ENCODE measurements at regions not wholly inside any gene's neighbourhood (a gene's known extent, or its start where the extent isn't known, plus 50 kb on each side); places are given as distances from the start of the nearest gene placed in this dataset.

GRCh38 chr12:111291357-111291756 lies 77.5 kb downstream of the PHETA1 start:
- no peaks in the 10 kb centered on the region for H3K27me3 Mint-ChIP-seq
- no peaks in the 10 kb centered on the region for H3K36me3 Mint-ChIP-seq
- no peak overlapping the region for H3K4me3 Mint-ChIP-seq
- H3K27ac Mint-ChIP-seq = no peak overlapping the region
- TF ChIP-seq CTCF (conservative IDR thresholded peaks at IDR 0.05) = no peak
- H3K9me3 Mint-ChIP-seq = no peaks in the 10 kb centered on the region
- no peak for DNase-seq (ENCODE audit: extremely low spot score, unreplicated experiment)
- H3K4me1 Mint-ChIP-seq (ENCODE audit: unreplicated experiment) = peaks cover 3% of the 10 kb centered on the region

GRCh38 chr12:111288771-111289170 lies 80.1 kb downstream of the PHETA1 start:
- Mint-ChIP-seq H3K4me3 (no peak overlapping the region), H3K9me3 (no peaks in the 10 kb centered on the region), H3K27me3 (peaks cover 3% of the 10 kb centered on the region), H3K27ac (no peak overlapping the region), H3K36me3 (no peaks in the 10 kb centered on the region), H3K4me1 (ENCODE audit: unreplicated experiment) (no peaks in the 10 kb centered on the region)
- no peak for TF ChIP-seq CTCF (conservative IDR thresholded peaks at IDR 0.05)
- DNase-seq (ENCODE audit: extremely low spot score, unreplicated experiment) = no peak

GRCh38 chr12:111287125-111287900 lies 81.6 kb downstream of the PHETA1 start:
- TF ChIP-seq CTCF (conservative IDR thresholded peaks at IDR 0.05) = no peak
- Mint-ChIP-seq H3K27ac (no peak overlapping the region), H3K9me3 (no peaks in the 10 kb centered on the region), H3K36me3 (no peaks in the 10 kb centered on the region), H3K4me1 (ENCODE audit: unreplicated experiment) (no peaks in the 10 kb centered on the region), H3K27me3 (peaks cover 4% of the 10 kb centered on the region), H3K4me3 (no peak overlapping the region)
- no peak for DNase-seq (ENCODE audit: extremely low spot score, unreplicated experiment)

GRCh38 chr12:111285200-111285599 lies 83.7 kb downstream of the PHETA1 start:
- Mint-ChIP-seq H3K4me1 (ENCODE audit: unreplicated experiment) (no peaks in the 10 kb centered on the region), H3K4me3 (no peak overlapping the region), H3K9me3 (peaks cover 5% of the 10 kb centered on the region), H3K27me3 (peaks cover 8% of the 10 kb centered on the region), H3K27ac (no peak overlapping the region), H3K36me3 (no peaks in the 10 kb centered on the region)
- DNase-seq (ENCODE audit: extremely low spot score, unreplicated experiment) = no peak
- TF ChIP-seq CTCF (conservative IDR thresholded peaks at IDR 0.05) = no peak

- no peak for DNase-seq (ENCODE audit: extremely low spot score, unreplicated experiment)
- no peak for TF ChIP-seq CTCF (conservative IDR thresholded peaks at IDR 0.05)
- Mint-ChIP-seq H3K4me1 (ENCODE audit: unreplicated experiment) (no peaks in the 10 kb centered on the region), H3K36me3 (no peaks in the 10 kb centered on the region), H3K9me3 (peaks cover 5% of the 10 kb centered on the region), H3K4me3 (no peak overlapping the region), H3K27ac (no peak overlapping the region), H3K27me3 (peaks cover 8% of the 10 kb centered on the region)
Measured at GRCh38 chr12:111284709-111285108, 84.2 kb downstream of the PHETA1 start.

Data from type B pancreatic cell (in vitro differentiated cells).